ENCODE measurements at regions not wholly inside any gene's neighbourhood (a gene's known extent, or its start where the extent isn't known, plus 50 kb on each side); places are given as distances from the start of the nearest gene placed in this dataset.

GRCh38 chr5:28344836-28345433 lies 1306.5 kb upstream of the CDH9 start:
- TF ChIP-seq YY1 (IDR thresholded peaks at IDR 0.05; ENCODE audit: low read depth) (no peak), POLR2AphosphoS5 (IDR thresholded peaks at IDR 0.05; ENCODE audit: low read depth, low read length) (no peak), EP300 (IDR thresholded peaks at IDR 0.05; ENCODE audit: borderline replicate concordance in 1 of 2, low read depth in 1 of 2, low read length in 1 of 2) (no peak)

Measured in SK-N-SH (cell line).